ENCODE measurements at regions not wholly inside any gene's neighbourhood (a gene's known extent, or its start where the extent isn't known, plus 50 kb on each side); places are given as distances from the start of the nearest gene placed in this dataset.

GRCh38 chr1:87176087-87176486, 152.6 kb upstream of the LMO4 start:
- Histone ChIP-seq H3K27me3 (replicated peaks; ENCODE audit: insufficient read depth) (no peaks in the 10 kb centered on the region), H3K36me3 (ENCODE audit: low read depth) (no peaks in the 10 kb centered on the region), H3K4me3 (no peak overlapping the region), H3F3A (ENCODE audit: insufficient read depth) (no peaks in the 10 kb centered on the region), H3K9me3 (ENCODE audit: low read depth) (no peaks in the 10 kb centered on the region), H4K20me1 (ENCODE audit: insufficient read depth) (no peaks in the 10 kb centered on the region), H3K4me1 (ENCODE audit: insufficient read depth) (peaks cover 3% of the 10 kb centered on the region; the same call in 1 of the 2 replicates), H3K9ac (no peak overlapping the region), H3K4me2 (ENCODE audit: unreplicated experiment) (no peak overlapping the region), H2AFZ (no peak overlapping the region), H3K9me2 (ENCODE audit: insufficient read depth) (no peaks in the 10 kb centered on the region), H3K79me2 (ENCODE audit: insufficient read depth) (no peaks in the 10 kb centered on the region), H3K27ac (no peak overlapping the region)
- in situ Hi-C loops (cut with MboI) = no loop called here
- TF ChIP-seq EZH2phosphoT487 (IDR thresholded peaks at IDR 0.05; ENCODE audit: insufficient read depth, low read depth) = no peak
- no peak for TF ChIP-seq EZH2 (IDR thresholded peaks at IDR 0.05; ENCODE audit: insufficient read depth, poor library complexity, severe bottlenecking)
- DNase-seq = no peak
- WGBS, 2 experiments (ENCODE audit: low coverage in 1 of 2, low lambda C conversion rate in 2 of 2, missing lambda C conversion rate in 2 of 2) = 68 to 76% methylated on average over 5 of the region's 5 CpGs

GRCh38 chr1:87176514-87176913, 152.2 kb upstream of the LMO4 start:
- no peak for DNase-seq
- Histone ChIP-seq H3K9me2 (ENCODE audit: insufficient read depth) (no peaks in the 10 kb centered on the region), H3K4me3 (no peak overlapping the region), H3K9me3 (ENCODE audit: low read depth) (no peaks in the 10 kb centered on the region), H3K4me2 (ENCODE audit: unreplicated experiment) (no peak overlapping the region), H3K9ac (no peak overlapping the region), H3K27ac (no peak overlapping the region), H3K36me3 (ENCODE audit: low read depth) (no peaks in the 10 kb centered on the region), H4K20me1 (ENCODE audit: insufficient read depth) (no peaks in the 10 kb centered on the region), H3K4me1 (ENCODE audit: insufficient read depth) (no peaks in the 10 kb centered on the region), H3K27me3 (replicated peaks; ENCODE audit: insufficient read depth) (no peaks in the 10 kb centered on the region), H2AFZ (no peak overlapping the region), H3K79me2 (ENCODE audit: insufficient read depth) (no peaks in the 10 kb centered on the region), H3F3A (ENCODE audit: insufficient read depth) (no peaks in the 10 kb centered on the region)
- TF ChIP-seq EZH2phosphoT487 (IDR thresholded peaks at IDR 0.05; ENCODE audit: insufficient read depth, low read depth) (no peak), EZH2 (IDR thresholded peaks at IDR 0.05; ENCODE audit: insufficient read depth, poor library complexity, severe bottlenecking) (no peak)
- 63 to 68% methylated on average over 5 of the region's 5 CpGs for WGBS, 2 experiments (ENCODE audit: low coverage in 1 of 2, low lambda C conversion rate in 2 of 2, missing lambda C conversion rate in 2 of 2)
- in situ Hi-C loops (cut with MboI) = no loop called here

DNA sequence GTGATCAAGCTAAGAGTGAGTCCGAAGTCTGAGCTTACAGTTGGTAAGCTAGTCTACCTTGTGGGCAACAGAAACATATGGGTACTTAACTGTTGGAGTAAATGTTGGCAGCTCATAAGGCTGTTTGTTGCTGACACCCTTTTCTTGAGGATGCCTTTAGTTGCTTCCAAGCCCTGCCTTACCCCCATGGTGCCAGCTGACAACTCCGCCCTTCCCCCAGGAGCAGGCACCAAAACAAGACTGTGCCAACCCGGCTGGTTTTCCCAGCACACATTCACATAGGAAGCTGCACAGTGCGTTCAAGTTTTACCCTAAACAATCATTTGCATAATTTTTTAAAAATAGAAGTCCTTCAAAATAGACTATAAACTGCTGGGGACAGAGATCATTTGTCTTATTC, 150.2 kb upstream of the LMO4 start:
- no peak overlapping the region for H3K4me2 ChIP-seq (ENCODE audit: unreplicated experiment)
- no peaks in the 10 kb centered on the region for H3K27me3 ChIP-seq (replicated peaks; ENCODE audit: insufficient read depth)
- no peaks in the 10 kb centered on the region for H3K9me2 ChIP-seq (ENCODE audit: insufficient read depth)
- no peaks in the 10 kb centered on the region for H3K9me3 ChIP-seq (ENCODE audit: low read depth)
- no peak overlapping the region for H2AFZ ChIP-seq
- H3K79me2 ChIP-seq (ENCODE audit: insufficient read depth) = no peaks in the 10 kb centered on the region
- H3K9ac ChIP-seq = no peak overlapping the region
- 66 to 69% methylated on average over 4 of the region's 4 CpGs for WGBS, 2 experiments (ENCODE audit: low coverage in 1 of 2, low lambda C conversion rate in 2 of 2, missing lambda C conversion rate in 2 of 2)
- H3K36me3 ChIP-seq (ENCODE audit: low read depth) = no peaks in the 10 kb centered on the region
- in situ Hi-C loops (cut with MboI) = no loop called here
- H3K27ac ChIP-seq = no peak overlapping the region
- DNase-seq = no peak
- TF ChIP-seq EZH2phosphoT487 (IDR thresholded peaks at IDR 0.05; ENCODE audit: insufficient read depth, low read depth) (no peak), EZH2 (IDR thresholded peaks at IDR 0.05; ENCODE audit: insufficient read depth, poor library complexity, severe bottlenecking) (no peak)
- no peaks in the 10 kb centered on the region for H3F3A ChIP-seq (ENCODE audit: insufficient read depth)
- no peaks in the 10 kb centered on the region for H3K4me1 ChIP-seq (ENCODE audit: insufficient read depth)
- H4K20me1 ChIP-seq (ENCODE audit: insufficient read depth) = no peaks in the 10 kb centered on the region
- H3K4me3 ChIP-seq = no peak overlapping the region

GRCh38 chr1:87179076-87179810, 149.4 kb upstream of the LMO4 start:
- H3K9me2 ChIP-seq (ENCODE audit: insufficient read depth) = no peaks in the 10 kb centered on the region
- no peaks in the 10 kb centered on the region for H3K4me1 ChIP-seq (ENCODE audit: insufficient read depth)
- no peak for TF ChIP-seq EZH2 (IDR thresholded peaks at IDR 0.05; ENCODE audit: insufficient read depth, poor library complexity, severe bottlenecking)
- TF ChIP-seq EZH2phosphoT487 (IDR thresholded peaks at IDR 0.05; ENCODE audit: insufficient read depth, low read depth) = no peak
- in situ Hi-C loops (cut with MboI) = no loop called here
- no peaks in the 10 kb centered on the region for H3K27me3 ChIP-seq (replicated peaks; ENCODE audit: insufficient read depth)
- no peaks in the 10 kb centered on the region for H3K9me3 ChIP-seq (ENCODE audit: low read depth)
- H3K27ac ChIP-seq = no peak overlapping the region
- no peak overlapping the region for H3K4me3 ChIP-seq
- H2AFZ ChIP-seq = no peak overlapping the region
- DNase-seq = no peak
- H3K4me2 ChIP-seq (ENCODE audit: unreplicated experiment) = no peak overlapping the region
- 84 to 85% methylated on average over 15 of the region's 15 CpGs for WGBS, 2 experiments (ENCODE audit: low coverage in 1 of 2, low lambda C conversion rate in 2 of 2, missing lambda C conversion rate in 2 of 2)
- no peaks in the 10 kb centered on the region for H4K20me1 ChIP-seq (ENCODE audit: insufficient read depth)
- no peak overlapping the region for H3K9ac ChIP-seq
- H3K79me2 ChIP-seq (ENCODE audit: insufficient read depth) = no peaks in the 10 kb centered on the region
- H3K36me3 ChIP-seq (ENCODE audit: low read depth) = no peaks in the 10 kb centered on the region
- no peaks in the 10 kb centered on the region for H3F3A ChIP-seq (ENCODE audit: insufficient read depth)

Measured in GM23248 (cell line).